Astrocyte of the spinal cord (primary cell): ENCODE measurements at regions not wholly inside any gene's neighbourhood (a gene's known extent, or its start where the extent isn't known, plus 50 kb on each side); places are given as distances from the start of the nearest gene placed in this dataset.

Source experiments
- DNase-seq: peaks from one replicate; pipeline ENCODE4 v3.0.0; 2011; ENCODE audit warnings: low read depth, low spot score
- H3K4me3 ChIP-seq: 2 replicates; pipeline ENCODE4 v1.5.1; 2011; ENCODE audit warnings: low read depth, mild to moderate bottlenecking, low read length, moderate library complexity
- CTCF ChIP-seq: IDR thresholded peaks from 2 replicates; pipeline ENCODE4 v1.5.1; 2012; ENCODE audit warnings: low read depth, mild to moderate bottlenecking, low read length, inconsistent platforms
- in situ Hi-C: cut with HindIII; loops from 2 replicates; pipeline ENCODE4 v1.10.0; 2017; ENCODE audit warnings: low sequenced_read_pairs

- no peak for TF ChIP-seq CTCF
- in situ Hi-C loops, result no loop called here
- no peak for DNase-seq
- peak overlapping the region; percentile 23 for H3K4me3 ChIP-seq
Observed at GRCh38 chr5:172558076-172558976, 82.7 kb upstream of the NEURL1B start.

GRCh38 chr5:172556971-172557461, 84.0 kb upstream of the NEURL1B start:
- H3K4me3 ChIP-seq, result no peak overlapping the region
- DNase-seq, result no peak
- in situ Hi-C loops, result no loop called here
- TF ChIP-seq CTCF, result no peak

- in situ Hi-C loops, result no loop called here
- DNase-seq, result no peak
- no peak for TF ChIP-seq CTCF
- no peak overlapping the region for H3K4me3 ChIP-seq
Observed at GRCh38 chr5:172556262-172556661, 84.8 kb upstream of the NEURL1B start.

- no peak for TF ChIP-seq CTCF
- no peak overlapping the region for H3K4me3 ChIP-seq
- in situ Hi-C loops, result no loop called here
- no peak for DNase-seq
Observed at GRCh38 chr5:172554562-172554961, 86.5 kb upstream of the NEURL1B start.

GRCh38 chr5:172553903-172554302, 87.2 kb upstream of the NEURL1B start:
- no peak for DNase-seq
- no peak overlapping the region for H3K4me3 ChIP-seq
- in situ Hi-C loops, result no loop called here
- no peak for TF ChIP-seq CTCF

GRCh38 chr5:172553167-172553566, 87.9 kb upstream of the NEURL1B start:
- no peak overlapping the region for H3K4me3 ChIP-seq
- no peak for TF ChIP-seq CTCF
- no peak for DNase-seq
- in situ Hi-C loops, result no loop called here
